ENCODE measurements at regions not wholly inside any gene's neighbourhood (a gene's known extent, or its start where the extent isn't known, plus 50 kb on each side); places are given as distances from the start of the nearest gene placed in this dataset.

DNA sequence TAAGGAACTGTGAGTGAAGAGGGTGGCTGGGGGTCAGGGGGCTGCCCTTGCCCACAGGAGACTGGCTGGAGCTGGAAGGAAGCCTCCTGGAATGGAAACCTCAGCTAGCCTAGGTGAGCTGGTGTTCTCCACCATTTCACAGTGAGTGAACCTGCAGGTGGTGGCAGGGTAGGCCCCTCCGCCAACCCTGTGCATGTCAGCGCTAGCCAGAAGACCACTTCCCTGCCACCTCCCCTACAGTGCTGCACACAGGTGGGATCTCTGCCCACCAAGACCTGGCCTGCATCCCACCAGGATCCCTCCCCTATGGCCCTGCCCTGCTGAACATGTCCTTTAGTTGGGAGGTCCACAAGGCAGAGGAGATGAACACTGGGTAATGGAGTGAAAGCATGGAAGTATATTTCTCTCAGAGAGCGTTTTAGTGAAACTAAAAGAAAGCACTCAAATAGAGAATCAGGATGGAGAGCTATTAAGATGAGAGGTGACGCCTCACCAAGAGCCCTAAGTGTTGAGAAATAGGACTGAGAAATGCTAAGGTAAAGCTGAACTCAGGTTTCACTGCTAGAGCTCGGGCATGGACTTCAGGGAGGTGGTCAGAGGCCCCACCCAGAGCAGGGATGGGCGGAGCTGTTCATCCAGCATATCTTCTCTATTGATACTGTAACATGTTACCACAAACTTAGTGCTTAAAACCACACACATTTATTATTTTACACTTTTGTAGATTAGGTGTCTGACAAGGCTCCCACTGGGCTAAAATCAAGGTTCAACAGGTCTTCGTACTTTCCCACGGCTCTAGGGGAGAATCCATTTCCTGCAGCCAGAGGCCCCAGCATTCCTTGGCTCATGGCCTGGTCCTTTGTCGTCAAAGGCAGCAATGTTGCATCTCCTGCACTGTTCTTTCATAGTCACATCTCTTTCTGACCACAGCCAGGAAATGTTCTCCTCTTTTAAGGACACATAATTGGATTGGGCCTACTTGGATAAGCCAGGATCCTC is 83.2 kb downstream of the DIRAS2 start:
- Mint-ChIP-seq H3K4me1 (ENCODE audit: low read depth) (no peaks in the 10 kb centered on the region), H3K27me3 (no peaks in the 10 kb centered on the region), H3K27ac (no peak overlapping the region), H3K36me3 (ENCODE audit: low read depth) (no peaks in the 10 kb centered on the region), H3K4me3 (no peak overlapping the region), H3K9me3 (no peaks in the 10 kb centered on the region)
- intact Hi-C loops (cut with micrococcal nuclease), result no loop called here

Measured in dendritic cell treated with granulocyte-macrophage colony-stimulating factor and Interleukin-4, amounts not matched to agents 40 ng/mL and 50 ng/mL, for 4 days (primary cell).